ENCODE measurements at regions not wholly inside any gene's neighbourhood (a gene's known extent, or its start where the extent isn't known, plus 50 kb on each side); places are given as distances from the start of the nearest gene placed in this dataset.
A peak's percentile ranks its signal among the peaks of the same experiment; 100 is the strongest.

- no peak overlapping the region for H3K4me2 ChIP-seq (ENCODE audit: low read length, poor library complexity, severe bottlenecking)
- peaks cover 0 to 3% of the 10 kb centered on the region in 2 experiments for H3K27me3 ChIP-seq (ENCODE audit: control insufficient read depth in 1 of 2, insufficient read depth in 1 of 2, low read length in 2 of 2)
- no peak overlapping the region for H2BK120ac ChIP-seq (ENCODE audit: low read depth, low read length)
- no peak overlapping the region for H2BK12ac ChIP-seq (ENCODE audit: low read length in 2 of 2)
- H2AK5ac ChIP-seq (ENCODE audit: low read length, severe bottlenecking), result no peak overlapping the region
- no peak overlapping the region for H2BK5ac ChIP-seq (ENCODE audit: low read depth, low read length, poor library complexity, severe bottlenecking)
- no peak overlapping the region for H3K9ac ChIP-seq (ENCODE audit: low read length)
- no peak overlapping the region for H4K91ac ChIP-seq (ENCODE audit: low read length)
- H2AFZ ChIP-seq (ENCODE audit: low read depth, low read length), result no peak overlapping the region
- no peaks in the 10 kb centered on the region for H3K36me3 ChIP-seq (ENCODE audit: control insufficient read depth in 1 of 2, insufficient read depth in 2 of 2, low read depth in 1 of 2, low read length in 2 of 2)
- H3K9me3 ChIP-seq (ENCODE audit: control insufficient read depth, low read length), result no peaks in the 10 kb centered on the region
- WGBS, result 30% methylated on average over 2 of the region's 4 CpGs
- H3K4me3 ChIP-seq (ENCODE audit: insufficient read depth in 1 of 2, low read depth in 1 of 2, low read length in 2 of 2), result no peak overlapping the region
- H3K18ac ChIP-seq (ENCODE audit: low read depth in 1 of 2, low read length in 2 of 2), result no peak overlapping the region
- peak; percentile 2 for DNase-seq
- H3K23ac ChIP-seq (ENCODE audit: low read length in 2 of 2), result no peak overlapping the region
- H3K4ac ChIP-seq (ENCODE audit: low read depth in 1 of 2, low read length in 2 of 2), result no peak overlapping the region
- H3K79me1 ChIP-seq (replicated peaks; ENCODE audit: low read length, poor library complexity, severe bottlenecking), result no peaks in the 10 kb centered on the region
- no peak overlapping the region for H4K8ac ChIP-seq (ENCODE audit: low read length)
- H3K27ac ChIP-seq (ENCODE audit: low read length, poor library complexity, severe bottlenecking), result no peak overlapping the region
- H3K4me1 ChIP-seq (ENCODE audit: control insufficient read depth, insufficient read depth, low read depth, low read length), result no peaks in the 10 kb centered on the region
- no peak overlapping the region for H3K14ac ChIP-seq (ENCODE audit: low read length in 2 of 2)
- no peak overlapping the region for H2BK15ac ChIP-seq (ENCODE audit: low read depth, poor library complexity, severe bottlenecking)
Measured at GRCh38 chr10:59959504-59960018, 53.2 kb upstream of the CCDC6 start.

- Histone ChIP-seq H3K4ac (ENCODE audit: low read depth in 1 of 2, low read length in 2 of 2) (no peak overlapping the region), H2BK5ac (ENCODE audit: low read depth, low read length, poor library complexity, severe bottlenecking) (no peak overlapping the region), H2AFZ (ENCODE audit: low read depth, low read length) (no peak overlapping the region), H3K4me1 (ENCODE audit: control insufficient read depth, insufficient read depth, low read depth, low read length) (no peaks in the 10 kb centered on the region), H2BK120ac (ENCODE audit: low read depth, low read length) (no peak overlapping the region), H2BK12ac (ENCODE audit: low read length in 2 of 2) (no peak overlapping the region), H3K4me3 (ENCODE audit: insufficient read depth in 1 of 2, low read depth in 1 of 2, low read length in 2 of 2) (no peak overlapping the region), H3K36me3 (ENCODE audit: control insufficient read depth in 1 of 2, insufficient read depth in 2 of 2, low read depth in 1 of 2, low read length in 2 of 2) (no peaks in the 10 kb centered on the region), H3K27ac (ENCODE audit: low read length, poor library complexity, severe bottlenecking) (no peak overlapping the region), H3K9ac (ENCODE audit: low read length) (no peak overlapping the region), H2BK15ac (ENCODE audit: low read depth, poor library complexity, severe bottlenecking) (no peak overlapping the region), H4K8ac (ENCODE audit: low read length) (no peak overlapping the region), H3K79me1 (replicated peaks; ENCODE audit: low read length, poor library complexity, severe bottlenecking) (no peaks in the 10 kb centered on the region), H2AK5ac (ENCODE audit: low read length, severe bottlenecking) (no peak overlapping the region), H3K9me3 (ENCODE audit: control insufficient read depth, low read length) (no peaks in the 10 kb centered on the region), H3K18ac (ENCODE audit: low read depth in 1 of 2, low read length in 2 of 2) (no peak overlapping the region), H3K23ac (ENCODE audit: low read length in 2 of 2) (no peak overlapping the region), H3K27me3 (ENCODE audit: control insufficient read depth in 1 of 2, insufficient read depth in 1 of 2, low read length in 2 of 2) (peaks cover 0 to 3% of the 10 kb centered on the region in 2 experiments), H4K91ac (ENCODE audit: low read length) (no peak overlapping the region), H3K14ac (ENCODE audit: low read length in 2 of 2) (no peak overlapping the region), H3K4me2 (ENCODE audit: low read length, poor library complexity, severe bottlenecking) (no peak overlapping the region)
- DNase-seq, result no peak
- WGBS, result 94% methylated on average over 5 of the region's 5 CpGs
Measured at GRCh38 chr10:59958882-59959281, 52.5 kb upstream of the CCDC6 start.

GRCh38 chr10:59957975-59958374 lies 51.6 kb upstream of the CCDC6 start:
- Histone ChIP-seq H3K9me3 (ENCODE audit: control insufficient read depth, low read length) (no peaks in the 10 kb centered on the region), H3K27ac (ENCODE audit: low read length, poor library complexity, severe bottlenecking) (no peak overlapping the region), H2BK5ac (ENCODE audit: low read depth, low read length, poor library complexity, severe bottlenecking) (no peak overlapping the region), H2BK15ac (ENCODE audit: low read depth, poor library complexity, severe bottlenecking) (no peak overlapping the region), H3K14ac (ENCODE audit: low read length in 2 of 2) (no peak overlapping the region), H3K9ac (ENCODE audit: low read length) (no peak overlapping the region), H2AK5ac (ENCODE audit: low read length, severe bottlenecking) (no peak overlapping the region), H3K36me3 (ENCODE audit: control insufficient read depth in 1 of 2, insufficient read depth in 2 of 2, low read depth in 1 of 2, low read length in 2 of 2) (no peaks in the 10 kb centered on the region), H3K23ac (ENCODE audit: low read length in 2 of 2) (no peak overlapping the region), H3K4me1 (ENCODE audit: control insufficient read depth, insufficient read depth, low read depth, low read length) (no peaks in the 10 kb centered on the region), H2AFZ (ENCODE audit: low read depth, low read length) (no peak overlapping the region), H3K18ac (ENCODE audit: low read depth in 1 of 2, low read length in 2 of 2) (no peak overlapping the region), H4K91ac (ENCODE audit: low read length) (no peak overlapping the region), H3K27me3 (ENCODE audit: control insufficient read depth in 1 of 2, insufficient read depth in 1 of 2, low read length in 2 of 2) (peaks cover 0 to 3% of the 10 kb centered on the region in 2 experiments), H3K4me2 (ENCODE audit: low read length, poor library complexity, severe bottlenecking) (no peak overlapping the region), H3K4ac (ENCODE audit: low read depth in 1 of 2, low read length in 2 of 2) (no peak overlapping the region), H4K8ac (ENCODE audit: low read length) (no peak overlapping the region), H3K4me3 (ENCODE audit: insufficient read depth in 1 of 2, low read depth in 1 of 2, low read length in 2 of 2) (no peak overlapping the region), H3K79me1 (replicated peaks; ENCODE audit: low read length, poor library complexity, severe bottlenecking) (no peaks in the 10 kb centered on the region), H2BK12ac (ENCODE audit: low read length in 2 of 2) (no peak overlapping the region), H2BK120ac (ENCODE audit: low read depth, low read length) (no peak overlapping the region)
- no peak for DNase-seq
